Cardiac fibroblast (primary cell): ENCODE measurements at regions not wholly inside any gene's neighbourhood (a gene's known extent, or its start where the extent isn't known, plus 50 kb on each side); places are given as distances from the start of the nearest gene placed in this dataset.
A peak's percentile ranks its signal among the peaks of the same experiment; 100 is the strongest.

ENCODE experiments used
- DNase-seq, 2 donors: peaks; one replicate each; pipeline versions ENCODE4 v3.0.0 to v3.0.0-alpha.2; 2010; ENCODE audit warnings: low read depth in 2 of 2
- H3K4me3 ChIP-seq, 2 donors: replicated peaks in 1 of 2; 1 replicate in 1 of 2; 2 replicates in 1 of 2; pipeline ENCODE4 v1.5.1; 2011; ENCODE audit warnings: low read depth in 2 of 2, low read length in 2 of 2, mild to moderate bottlenecking in 2 of 2, moderate library complexity in 1 of 2
- CTCF ChIP-seq: IDR thresholded peaks from one replicate; pipeline ENCODE4 v1.5.1; 2011; ENCODE audit warnings: low read depth, mild to moderate bottlenecking, low read length, inconsistent platforms

GRCh38 chr9:71323357-71323756 is 201.9 kb upstream of the TRPM3 start:
- H3K4me3 ChIP-seq, result no peak overlapping the region
- no peak for DNase-seq
- TF ChIP-seq CTCF, result no peak

- no peak for DNase-seq
- H3K4me3 ChIP-seq, result no peak overlapping the region
- TF ChIP-seq CTCF, result no peak
These were observed 200.9 kb upstream of the TRPM3 start for GRCh38 chr9:71322311-71322710.

- DNase-seq, result no peak
- TF ChIP-seq CTCF, result no peak
- no peak overlapping the region for H3K4me3 ChIP-seq
These were observed 187.0 kb upstream of the TRPM3 start for GRCh38 chr9:71308454-71308853.

- TF ChIP-seq CTCF, result no peak
- no peak for DNase-seq
- no peak overlapping the region for H3K4me3 ChIP-seq
These were observed 184.7 kb upstream of the TRPM3 start for GRCh38 chr9:71306134-71306533.

- no peak for TF ChIP-seq CTCF
- H3K4me3 ChIP-seq, result no peak overlapping the region
- DNase-seq, result peak; percentile 39 to 86
These were observed 181.9 kb upstream of the TRPM3 start for GRCh38 chr9:71303351-71303750.

- peak in 1 of 2 donors; percentile 25 for DNase-seq
- H3K4me3 ChIP-seq, result no peak overlapping the region
- no peak for TF ChIP-seq CTCF
These were observed 181.4 kb upstream of the TRPM3 start for GRCh38 chr9:71302776-71303175.

- no peak for TF ChIP-seq CTCF
- no peak for DNase-seq
- H3K4me3 ChIP-seq, result no peak overlapping the region
These were observed 174.5 kb upstream of the TRPM3 start for GRCh38 chr9:71295928-71296327.
